Left cardiac atrium (tissue), 4 donors: ENCODE measurements at regions not wholly inside any gene's neighbourhood (a gene's known extent, or its start where the extent isn't known, plus 50 kb on each side); places are given as distances from the start of the nearest gene placed in this dataset.

Source experiments
- ATAC-seq, 2 donors: fragments of 200-7000 bp; cut with Tn5 transposase; one replicate each; pipeline ENCODE4 v1.9.1; 2020; ENCODE audit warnings: mild to moderate bottlenecking in 2 of 2, moderate library complexity in 2 of 2
- DNase-seq: peaks from one replicate; pipeline ENCODE4 v3.0.0-alpha.2; 2020
- intact Hi-C, 2 donors: fragments of 100-400 bp; cut with DNase I; formaldehyde crosslinking; loops; one replicate each; pipeline versions ENCODE4 v1.14.1 to v1.15.1; 2022 to 2023
- donor health status: DM: no; HTN: yes; CAD: no.
- donor health status: DM: no; HTN: yes; CAD: no; lungs with severe emphysema.
- donor health status: DM: yes; HTN: yes; CAD: no.
- donor health status: Dilated cardiomyopathy.

- ATAC-seq, result no peak
- no peak for DNase-seq
- intact Hi-C loops, result no loop called here
These were observed 476.5 kb downstream of the TCERG1L start for GRCh38 chr10:130835068-130835467.

GRCh38 chr10:130836344-130836743, 475.2 kb downstream of the TCERG1L start:
- DNase-seq, result no peak
- intact Hi-C loops, result no loop called here
- ATAC-seq, result no peak

- intact Hi-C loops, result no loop called here
- ATAC-seq (no peak), DNase-seq (no peak)
These were observed 468.4 kb downstream of the TCERG1L start for GRCh38 chr10:130843051-130843653.

- no peak for DNase-seq
- no peak for ATAC-seq
- intact Hi-C loops, result no loop called here
These were observed 467.2 kb downstream of the TCERG1L start for GRCh38 chr10:130844310-130844709.

- no peak for DNase-seq
- ATAC-seq, result no peak
- intact Hi-C loops, result no loop called here
These were observed 464.4 kb downstream of the TCERG1L start for GRCh38 chr10:130847170-130847569.

- intact Hi-C loops, result no loop called here
- no peak for DNase-seq
- ATAC-seq, result no peak
These were observed 462.7 kb downstream of the TCERG1L start for GRCh38 chr10:130848855-130849254.

- DNase-seq, result no peak
- ATAC-seq, result no peak
- intact Hi-C loops, result no loop called here
These were observed 457.4 kb downstream of the TCERG1L start for GRCh38 chr10:130854151-130854550.

- intact Hi-C loops, result no loop called here
- ATAC-seq (no peak), DNase-seq (no peak)
These were observed 453.8 kb downstream of the TCERG1L start for GRCh38 chr10:130857631-130858295.

GRCh38 chr10:130858626-130859025, 452.9 kb downstream of the TCERG1L start:
- intact Hi-C loops, result no loop called here
- ATAC-seq (no peak), DNase-seq (no peak)

GRCh38 chr10:130859427-130859826, 452.1 kb downstream of the TCERG1L start:
- intact Hi-C loops, result no loop called here
- ATAC-seq (no peak), DNase-seq (no peak)

- ATAC-seq (no peak), DNase-seq (no peak)
- intact Hi-C loops, result no loop called here
These were observed 449.4 kb downstream of the TCERG1L start for GRCh38 chr10:130862122-130862521.

- no peak for DNase-seq
- intact Hi-C loops, result no loop called here
- ATAC-seq, result no peak
These were observed 448.9 kb downstream of the TCERG1L start for GRCh38 chr10:130862626-130863025.

GRCh38 chr10:130863044-130863443, 448.5 kb downstream of the TCERG1L start:
- ATAC-seq (no peak), DNase-seq (no peak)
- intact Hi-C loops, result no loop called here

GRCh38 chr10:130864961-130865818, 446.3 kb downstream of the TCERG1L start:
- no peak for ATAC-seq

GRCh38 chr10:130866857-130867256, 444.7 kb downstream of the TCERG1L start:
- ATAC-seq, result no peak
- intact Hi-C loops, result no loop called here
- no peak for DNase-seq

More at GRCh38 chr10:130864961-130865818, 446.3 kb downstream of the TCERG1L start:
- DNase-seq, result no peak
- intact Hi-C loops, result no loop called here

- DNase-seq, result no peak
- intact Hi-C loops, result no loop called here
- no peak for ATAC-seq
These were observed 443.9 kb downstream of the TCERG1L start for GRCh38 chr10:130867446-130868194.

GRCh38 chr10:130869179-130869841, 442.2 kb downstream of the TCERG1L start:
- ATAC-seq, result no peak
- no peak for DNase-seq
- intact Hi-C loops, result no loop called here

GRCh38 chr10:130871406-130871805, 440.1 kb downstream of the TCERG1L start:
- DNase-seq (no peak), ATAC-seq (no peak)
- intact Hi-C loops, result no loop called here

GRCh38 chr10:130873636-130874035, 437.9 kb downstream of the TCERG1L start:
- ATAC-seq, result no peak
- intact Hi-C loops, result no loop called here
- no peak for DNase-seq
